CD4-positive, CD25-positive, alpha-beta regulatory T cell (primary cell): ENCODE measurements at regions not wholly inside any gene's neighbourhood (a gene's known extent, or its start where the extent isn't known, plus 50 kb on each side); places are given as distances from the start of the nearest gene placed in this dataset.
A peak's percentile ranks its signal among the peaks of the same experiment; 100 is the strongest.

Experiments
- ATAC-seq, 2 donors: fragments of 150-1000 bp; cut with Tn5 transposase; one replicate each; pipeline ENCODE4 v1.10.0; 2021; ENCODE audit warnings: low read depth in 2 of 2, moderate number of reproducible peaks in 2 of 2, moderate library complexity in 1 of 2
- DNase-seq, 3 donors: peaks; one replicate each; pipeline versions ENCODE4 v3.0.0 to v3.0.0-alpha.2; 2012 to 2022; ENCODE audit warnings: mixed read lengths in 1 of 3
- H3K27ac ChIP-seq: one replicate; pipeline ENCODE4 v1.7.0; 2013; ENCODE audit warnings: mild to moderate bottlenecking, low read length; ENCODE audit not compliant: insufficient read depth, poor library complexity, severe bottlenecking
- H3K27me3 ChIP-seq: one replicate; pipeline ENCODE4 v1.7.0; 2013; ENCODE audit warnings: low read length; ENCODE audit not compliant: control insufficient read depth, insufficient read depth
- H3K36me3 ChIP-seq: one replicate; pipeline ENCODE4 v1.7.0; 2013; ENCODE audit warnings: mild to moderate bottlenecking, low read length, moderate library complexity; ENCODE audit not compliant: control insufficient read depth, insufficient read depth
- H3K4me1 ChIP-seq: 2 replicates; pipeline ENCODE4 v1.7.0; 2013; ENCODE audit warnings: mild to moderate bottlenecking, low read length; ENCODE audit not compliant: insufficient read depth, control insufficient read depth, poor library complexity, severe bottlenecking
- H3K4me3 ChIP-seq: one replicate; pipeline ENCODE4 v1.7.0; 2013; ENCODE audit warnings: low read depth, mild to moderate bottlenecking, low read length, moderate library complexity
- H3K9me3 ChIP-seq, 2 experiments: 1 replicate in 1 of 2; 2 replicates in 1 of 2; pipeline ENCODE4 v1.7.0; 2013; ENCODE audit warnings: low read length in 2 of 2, mild to moderate bottlenecking in 1 of 2, moderate library complexity in 1 of 2; ENCODE audit not compliant: control insufficient read depth in 2 of 2
- H3K27ac Mint-ChIP-seq, 3 donors: one replicate each; pipeline ENCODE4 v1.8.0; 2020 to 2022; ENCODE audit warnings: mild to moderate bottlenecking in 3 of 3, mixed read lengths in 3 of 3, moderate library complexity in 2 of 3
- H3K27me3 Mint-ChIP-seq: one replicate; pipeline ENCODE4 v1.8.0; 2022; ENCODE audit warnings: mild to moderate bottlenecking, mixed read lengths
- H3K36me3 Mint-ChIP-seq: one replicate; pipeline ENCODE4 v1.8.0; 2020; ENCODE audit warnings: mixed read lengths
- H3K4me1 Mint-ChIP-seq, 4 donors: one replicate each; pipeline ENCODE4 v1.8.0; 2020 to 2022; ENCODE audit warnings: mixed read lengths in 4 of 4, mild to moderate bottlenecking in 1 of 4
- H3K4me3 Mint-ChIP-seq, 4 donors: one replicate each; pipeline ENCODE4 v1.8.0; 2020 to 2022; ENCODE audit warnings: mild to moderate bottlenecking in 4 of 4, mixed read lengths in 4 of 4, moderate library complexity in 3 of 4
- H3K9me3 Mint-ChIP-seq, 7 donors: one replicate each; pipeline ENCODE4 v1.8.0; 2020 to 2022; ENCODE audit warnings: mixed read lengths in 7 of 7, mild to moderate bottlenecking in 3 of 7, moderate library complexity in 2 of 7

GRCh38 chr5:5650949-5651348 is 228.5 kb downstream of the ICE1 start:
- H3K27me3 ChIP-seq: peaks cover under 1% of the 10 kb centered on the region

GRCh38 chr5:5650242-5650641 is 227.8 kb downstream of the ICE1 start:
- DNase-seq (no peak), ATAC-seq (no peak)
- H3K27ac Mint-ChIP-seq: peak overlapping the region in 1 of 3 donors; percentile 35
- no peak overlapping the region for H3K27ac ChIP-seq
- H3K9me3 Mint-ChIP-seq: no peaks in the 10 kb centered on the region
- H3K4me3 ChIP-seq: no peak overlapping the region
- H3K9me3 ChIP-seq: no peaks in the 10 kb centered on the region
- H3K36me3 ChIP-seq: no peaks in the 10 kb centered on the region
- no peaks in the 10 kb centered on the region for H3K4me1 ChIP-seq
- no peaks in the 10 kb centered on the region for H3K4me1 Mint-ChIP-seq
- no peaks in the 10 kb centered on the region for H3K27me3 Mint-ChIP-seq
- no peaks in the 10 kb centered on the region for H3K27me3 ChIP-seq
- no peak overlapping the region for H3K4me3 Mint-ChIP-seq
- H3K36me3 Mint-ChIP-seq: no peaks in the 10 kb centered on the region

More at GRCh38 chr5:5650949-5651348, 228.5 kb downstream of the ICE1 start:
- Histone ChIP-seq H3K27ac (no peak overlapping the region), H3K9me3 (no peaks in the 10 kb centered on the region), H3K4me3 (no peak overlapping the region), H3K36me3 (no peaks in the 10 kb centered on the region), H3K4me1 (no peaks in the 10 kb centered on the region)
- ATAC-seq (no peak), DNase-seq (no peak)
- Mint-ChIP-seq H3K27ac (no peak overlapping the region), H3K27me3 (no peaks in the 10 kb centered on the region), H3K4me1 (no peaks in the 10 kb centered on the region), H3K9me3 (peaks cover 0 to 1% (median 0%) of the 10 kb centered on the region in 7 donors), H3K4me3 (no peak overlapping the region), H3K36me3 (no peaks in the 10 kb centered on the region)

- Mint-ChIP-seq H3K36me3 (no peaks in the 10 kb centered on the region), H3K27me3 (no peaks in the 10 kb centered on the region), H3K27ac (no peak overlapping the region), H3K4me1 (no peaks in the 10 kb centered on the region), H3K4me3 (no peak overlapping the region), H3K9me3 (no peaks in the 10 kb centered on the region)
- Histone ChIP-seq H3K27me3 (no peaks in the 10 kb centered on the region), H3K4me3 (no peak overlapping the region), H3K36me3 (no peaks in the 10 kb centered on the region), H3K4me1 (no peaks in the 10 kb centered on the region), H3K27ac (no peak overlapping the region), H3K9me3 (no peaks in the 10 kb centered on the region)
- DNase-seq (no peak), ATAC-seq (no peak)
These were observed 227.2 kb downstream of the ICE1 start for GRCh38 chr5:5649641-5650040.

GRCh38 chr5:5648694-5649093 is 226.2 kb downstream of the ICE1 start:
- H3K4me3 ChIP-seq: no peak overlapping the region
- Mint-ChIP-seq H3K36me3 (no peaks in the 10 kb centered on the region), H3K27me3 (no peaks in the 10 kb centered on the region), H3K9me3 (no peaks in the 10 kb centered on the region), H3K4me3 (no peak overlapping the region), H3K27ac (no peak overlapping the region), H3K4me1 (no peaks in the 10 kb centered on the region)
- H3K4me1 ChIP-seq: no peaks in the 10 kb centered on the region
- DNase-seq: no peak
- no peak for ATAC-seq
- H3K36me3 ChIP-seq: no peaks in the 10 kb centered on the region
- H3K27ac ChIP-seq: no peak overlapping the region
- no peaks in the 10 kb centered on the region for H3K9me3 ChIP-seq
- H3K27me3 ChIP-seq: no peaks in the 10 kb centered on the region

GRCh38 chr5:5645891-5646290 is 223.4 kb downstream of the ICE1 start:
- H3K4me3 Mint-ChIP-seq: no peak overlapping the region
- H3K4me1 Mint-ChIP-seq: no peaks in the 10 kb centered on the region
- no peaks in the 10 kb centered on the region for H3K9me3 Mint-ChIP-seq
- H3K36me3 ChIP-seq: no peaks in the 10 kb centered on the region
- H3K27me3 Mint-ChIP-seq: no peaks in the 10 kb centered on the region
- no peak overlapping the region for H3K4me3 ChIP-seq
- DNase-seq (no peak), ATAC-seq (no peak)
- H3K27ac Mint-ChIP-seq: no peak overlapping the region
- no peaks in the 10 kb centered on the region for H3K9me3 ChIP-seq
- H3K27me3 ChIP-seq: no peaks in the 10 kb centered on the region
- no peaks in the 10 kb centered on the region for H3K36me3 Mint-ChIP-seq
- no peak overlapping the region for H3K27ac ChIP-seq
- no peaks in the 10 kb centered on the region for H3K4me1 ChIP-seq

GRCh38 chr5:5645198-5645597 is 222.7 kb downstream of the ICE1 start:
- H3K4me3 Mint-ChIP-seq: no peak overlapping the region
- no peak overlapping the region for H3K27ac Mint-ChIP-seq
- ATAC-seq (no peak), DNase-seq (no peak)
- no peaks in the 10 kb centered on the region for H3K27me3 Mint-ChIP-seq
- H3K27me3 ChIP-seq: no peaks in the 10 kb centered on the region
- H3K4me3 ChIP-seq: no peak overlapping the region
- no peaks in the 10 kb centered on the region for H3K4me1 ChIP-seq
- H3K9me3 ChIP-seq: no peaks in the 10 kb centered on the region
- no peaks in the 10 kb centered on the region for H3K4me1 Mint-ChIP-seq
- H3K9me3 Mint-ChIP-seq: no peaks in the 10 kb centered on the region
- no peak overlapping the region for H3K27ac ChIP-seq
- no peaks in the 10 kb centered on the region for H3K36me3 ChIP-seq
- no peaks in the 10 kb centered on the region for H3K36me3 Mint-ChIP-seq

- Mint-ChIP-seq H3K4me1 (no peaks in the 10 kb centered on the region), H3K36me3 (no peaks in the 10 kb centered on the region), H3K27me3 (no peaks in the 10 kb centered on the region), H3K27ac (no peak overlapping the region), H3K4me3 (no peak overlapping the region), H3K9me3 (no peaks in the 10 kb centered on the region)
- Histone ChIP-seq H3K27me3 (no peaks in the 10 kb centered on the region), H3K4me1 (no peaks in the 10 kb centered on the region), H3K27ac (no peak overlapping the region), H3K9me3 (no peaks in the 10 kb centered on the region), H3K4me3 (no peak overlapping the region), H3K36me3 (no peaks in the 10 kb centered on the region)
- DNase-seq (no peak), ATAC-seq (no peak)
These were observed 221.8 kb downstream of the ICE1 start for GRCh38 chr5:5644249-5644648.

GRCh38 chr5:5643481-5643880 is 221.0 kb downstream of the ICE1 start:
- Mint-ChIP-seq H3K4me1 (no peaks in the 10 kb centered on the region), H3K4me3 (no peak overlapping the region), H3K27me3 (no peaks in the 10 kb centered on the region), H3K9me3 (no peaks in the 10 kb centered on the region), H3K36me3 (no peaks in the 10 kb centered on the region), H3K27ac (no peak overlapping the region)
- DNase-seq (no peak), ATAC-seq (no peak)
- H3K27me3 ChIP-seq: no peaks in the 10 kb centered on the region
- H3K27ac ChIP-seq: no peak overlapping the region
- H3K4me1 ChIP-seq: no peaks in the 10 kb centered on the region
- no peak overlapping the region for H3K4me3 ChIP-seq
- H3K9me3 ChIP-seq: no peaks in the 10 kb centered on the region
- no peaks in the 10 kb centered on the region for H3K36me3 ChIP-seq
